ENCODE measurements at regions not wholly inside any gene's neighbourhood (a gene's known extent, or its start where the extent isn't known, plus 50 kb on each side); places are given as distances from the start of the nearest gene placed in this dataset.

- Mint-ChIP-seq H3K4me3 (no peak overlapping the region), H3K27me3 (peaks cover 3% of the 10 kb centered on the region), H3K27ac (no peak overlapping the region), H3K9me3 (ENCODE audit: insufficient read depth) (no peaks in the 10 kb centered on the region), H3K4me1 (no peaks in the 10 kb centered on the region)
- 45% methylated on average over 4 of the region's 5 CpGs for WGBS (ENCODE audit: insufficient coverage)
- no peak overlapping the region for H2AFZ ChIP-seq (ENCODE audit: insufficient read depth, low read depth, low read length, poor library complexity, severe bottlenecking)
- CTCF ChIA-PET = no interaction called here
- no peaks in the 10 kb centered on the region for H3K4me1 ChIP-seq (ENCODE audit: control insufficient read depth in 2 of 2, insufficient read depth in 2 of 2, low read length in 2 of 2)
- no peak overlapping the region for H3K4me3 ChIP-seq (ENCODE audit: control extremely low read depth in 1 of 5, extremely low read depth in 1 of 5, insufficient read depth in 1 of 5, low read depth in 2 of 5, low read length in 4 of 5)
- no peaks in the 10 kb centered on the region for H3K9me3 ChIP-seq (ENCODE audit: control extremely low read depth in 1 of 3, control insufficient read depth in 2 of 3, insufficient read depth in 1 of 3, low read length in 2 of 3)
- no peak for DNase-seq
- no peaks in the 10 kb centered on the region for H3K27me3 ChIP-seq (replicated peaks in 1 of 4; ENCODE audit: control extremely low read depth in 1 of 4, control insufficient read depth in 3 of 4, insufficient read depth in 4 of 4, low read length in 3 of 4)
- H3K27ac ChIP-seq (ENCODE audit: low read length in 2 of 2) = no peak overlapping the region
- intact Hi-C loops (cut with micrococcal nuclease) = no loop called here
- no peak overlapping the region for H3K9ac ChIP-seq (ENCODE audit: low read length)
- H3K79me2 ChIP-seq (ENCODE audit: control insufficient read depth, insufficient read depth, low read length) = no peaks in the 10 kb centered on the region
- POLR2A ChIA-PET = no interaction called here
- TF ChIP-seq CTCF (IDR thresholded peaks at IDR 0.05) (no peak), EZH2 (IDR thresholded peaks at IDR 0.05; ENCODE audit: borderline replicate concordance, insufficient read depth, low read depth, low read length, poor library complexity, severe bottlenecking) (no peak)
- no peaks in the 10 kb centered on the region for H4K20me1 ChIP-seq (ENCODE audit: control insufficient read depth, insufficient read depth, low read length, poor library complexity, severe bottlenecking)
- H3K36me3 ChIP-seq (replicated peaks in 1 of 2; ENCODE audit: control extremely low read depth in 1 of 2, control insufficient read depth in 1 of 2, extremely low read depth in 1 of 2, insufficient read depth in 2 of 2, low read length in 1 of 2) = no peaks in the 10 kb centered on the region
- no peak for ATAC-seq (ENCODE audit: low read depth)
- no peak overlapping the region for H3K4me2 ChIP-seq (replicated peaks; ENCODE audit: low read depth, low read length, poor library complexity, severe bottlenecking)
Observed at GRCh38 chr15:62482785-62483429, 317.8 kb upstream of the C2CD4B start.

DNA sequence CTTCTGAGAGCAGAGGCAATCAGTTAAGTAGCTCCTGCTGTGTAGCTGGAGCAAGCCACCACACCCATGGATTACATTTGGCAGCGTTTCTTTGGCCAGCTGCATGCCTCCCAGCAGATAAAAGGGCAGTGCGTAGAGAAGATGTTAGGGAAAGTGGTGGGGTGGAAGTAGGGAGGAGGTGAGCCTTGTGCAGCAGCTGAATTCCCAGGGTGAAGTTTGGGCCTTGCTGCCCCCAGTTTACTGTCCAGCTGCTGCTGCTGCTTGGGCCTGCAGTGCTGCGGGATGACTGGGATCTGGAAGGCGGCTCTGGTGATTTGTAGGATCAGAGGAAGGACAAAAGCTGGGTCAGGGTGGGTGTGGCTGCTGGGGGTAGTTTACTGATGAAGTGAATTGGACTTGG, 318.7 kb upstream of the C2CD4B start:
- POLR2A ChIA-PET = no interaction called here
- H3K36me3 ChIP-seq (replicated peaks in 1 of 2; ENCODE audit: control extremely low read depth in 1 of 2, control insufficient read depth in 1 of 2, extremely low read depth in 1 of 2, insufficient read depth in 2 of 2, low read length in 1 of 2) = no peaks in the 10 kb centered on the region
- TF ChIP-seq CTCF (IDR thresholded peaks at IDR 0.05) (no peak), EZH2 (IDR thresholded peaks at IDR 0.05; ENCODE audit: borderline replicate concordance, insufficient read depth, low read depth, low read length, poor library complexity, severe bottlenecking) (no peak)
- H3K27ac ChIP-seq (ENCODE audit: low read length in 2 of 2) = no peak overlapping the region
- H3K4me2 ChIP-seq (replicated peaks; ENCODE audit: low read depth, low read length, poor library complexity, severe bottlenecking) = no peak overlapping the region
- H3K27me3 ChIP-seq (replicated peaks in 1 of 4; ENCODE audit: control extremely low read depth in 1 of 4, control insufficient read depth in 3 of 4, insufficient read depth in 4 of 4, low read length in 3 of 4) = no peaks in the 10 kb centered on the region
- 95% methylated on average over 4 of the region's 4 CpGs for WGBS (ENCODE audit: insufficient coverage)
- no peaks in the 10 kb centered on the region for H3K4me1 ChIP-seq (ENCODE audit: control insufficient read depth in 2 of 2, insufficient read depth in 2 of 2, low read length in 2 of 2)
- no peaks in the 10 kb centered on the region for H3K79me2 ChIP-seq (ENCODE audit: control insufficient read depth, insufficient read depth, low read length)
- intact Hi-C loops (cut with micrococcal nuclease) = no loop called here
- CTCF ChIA-PET = no interaction called here
- Mint-ChIP-seq H3K9me3 (ENCODE audit: insufficient read depth) (no peaks in the 10 kb centered on the region), H3K27ac (no peak overlapping the region), H3K27me3 (peaks cover 6% of the 10 kb centered on the region), H3K4me3 (no peak overlapping the region), H3K4me1 (no peaks in the 10 kb centered on the region)
- no peaks in the 10 kb centered on the region for H3K9me3 ChIP-seq (ENCODE audit: control extremely low read depth in 1 of 3, control insufficient read depth in 2 of 3, insufficient read depth in 1 of 3, low read length in 2 of 3)
- H2AFZ ChIP-seq (ENCODE audit: insufficient read depth, low read depth, low read length, poor library complexity, severe bottlenecking) = no peak overlapping the region
- DNase-seq (no peak), ATAC-seq (ENCODE audit: low read depth) (no peak)
- H4K20me1 ChIP-seq (ENCODE audit: control insufficient read depth, insufficient read depth, low read length, poor library complexity, severe bottlenecking) = no peaks in the 10 kb centered on the region
- no peak overlapping the region for H3K4me3 ChIP-seq (ENCODE audit: control extremely low read depth in 1 of 5, extremely low read depth in 1 of 5, insufficient read depth in 1 of 5, low read depth in 2 of 5, low read length in 4 of 5)
- H3K9ac ChIP-seq (ENCODE audit: low read length) = no peak overlapping the region

Measured in B cell (primary cell).